DND-41 (cell line): ENCODE measurements at regions not wholly inside any gene's neighbourhood (a gene's known extent, or its start where the extent isn't known, plus 50 kb on each side); places are given as distances from the start of the nearest gene placed in this dataset.
"Not testable (repeated sequence)": the region's sequence is repeated elsewhere in the genome, so short reads cannot be mapped to it uniquely, and the experiment has no call there.

ENCODE experiments used
- EZH2 ChIP-seq: IDR thresholded peaks from 3 replicates; pipeline ENCODE4 v1.6.1; 2012; ENCODE audit warnings: borderline replicate concordance, low read depth, mild to moderate bottlenecking, moderate library complexity, low read length, inconsistent platforms; ENCODE audit not compliant: severe bottlenecking
- TF ChIP-seq, protein P1 (sequence below): IDR thresholded peaks from 2 replicates; pipeline ENCODE4 v1.5.1; 2012; ENCODE audit warnings: borderline replicate concordance, low read length, moderate library complexity, mild to moderate bottlenecking; ENCODE audit not compliant: poor library complexity, severe bottlenecking; ENCODE audit errors: extremely low read depth

DNA sequence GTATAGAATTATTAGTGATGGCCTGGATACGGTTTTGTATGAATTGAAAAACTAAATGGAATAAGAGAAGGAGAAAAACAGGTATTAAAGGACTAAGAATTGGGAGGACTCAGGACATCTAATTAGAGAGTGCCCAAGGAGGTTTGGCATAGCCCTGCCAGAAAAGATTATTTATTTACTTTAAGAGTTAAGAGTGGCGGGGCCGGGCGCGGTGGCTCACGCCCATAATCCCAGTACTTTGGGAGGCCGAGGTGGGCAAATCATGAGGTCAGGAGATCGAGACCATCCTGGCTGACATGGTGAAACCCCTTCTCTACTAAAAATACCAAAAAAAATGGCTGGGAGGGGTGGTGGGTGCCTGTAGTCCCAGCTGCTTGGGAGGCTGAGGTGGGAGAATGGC is 115.2 kb upstream of the KCNJ3 start:
- TF ChIP-seq, protein P1, sequence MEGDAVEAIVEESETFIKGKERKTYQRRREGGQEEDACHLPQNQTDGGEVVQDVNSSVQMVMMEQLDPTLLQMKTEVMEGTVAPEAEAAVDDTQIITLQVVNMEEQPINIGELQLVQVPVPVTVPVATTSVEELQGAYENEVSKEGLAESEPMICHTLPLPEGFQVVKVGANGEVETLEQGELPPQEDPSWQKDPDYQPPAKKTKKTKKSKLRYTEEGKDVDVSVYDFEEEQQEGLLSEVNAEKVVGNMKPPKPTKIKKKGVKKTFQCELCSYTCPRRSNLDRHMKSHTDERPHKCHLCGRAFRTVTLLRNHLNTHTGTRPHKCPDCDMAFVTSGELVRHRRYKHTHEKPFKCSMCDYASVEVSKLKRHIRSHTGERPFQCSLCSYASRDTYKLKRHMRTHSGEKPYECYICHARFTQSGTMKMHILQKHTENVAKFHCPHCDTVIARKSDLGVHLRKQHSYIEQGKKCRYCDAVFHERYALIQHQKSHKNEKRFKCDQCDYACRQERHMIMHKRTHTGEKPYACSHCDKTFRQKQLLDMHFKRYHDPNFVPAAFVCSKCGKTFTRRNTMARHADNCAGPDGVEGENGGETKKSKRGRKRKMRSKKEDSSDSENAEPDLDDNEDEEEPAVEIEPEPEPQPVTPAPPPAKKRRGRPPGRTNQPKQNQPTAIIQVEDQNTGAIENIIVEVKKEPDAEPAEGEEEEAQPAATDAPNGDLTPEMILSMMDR = not testable (repeated sequence)
- not testable (repeated sequence) for TF ChIP-seq EZH2
